AG04449 (cell line): ENCODE measurements at regions not wholly inside any gene's neighbourhood (a gene's known extent, or its start where the extent isn't known, plus 50 kb on each side); places are given as distances from the start of the nearest gene placed in this dataset.

ENCODE experiments used
- CTCF ChIA-PET: fragments of 350-600 bp; formaldehyde crosslinking; extraction: SDS; loops from one replicate; lab custom pipeline; 2021; ENCODE audit warnings: antibody characterized with exemption; lab: Yijun Ruan, JAX
- POLR2A ChIA-PET: fragments of 400-600, 350-600 bp; formaldehyde crosslinking; extraction: SDS; loops from one replicate; lab custom pipeline; 2020; ENCODE audit warnings: antibody characterized with exemption, inconsistent platforms; lab: Yijun Ruan, JAX
- DNase-seq: peaks from one replicate; pipeline ENCODE4 v3.0.0-alpha.2; 2010; ENCODE audit warnings: low read depth, low spot score
- H3K4me3 ChIP-seq: 2 replicates; pipeline ENCODE4 v1.5.1; 2011; ENCODE audit warnings: low read depth, mild to moderate bottlenecking, control low read depth, low read length
- CTCF ChIP-seq: IDR thresholded peaks from one replicate; pipeline ENCODE4 v1.5.1; 2011; ENCODE audit warnings: mild to moderate bottlenecking, moderate library complexity, low read length, control low read depth, inconsistent platforms; ENCODE audit not compliant: insufficient read depth; ENCODE audit errors: missing control alignments

- CTCF ChIA-PET, result no interaction called here
- H3K4me3 ChIP-seq, result no peak overlapping the region
- POLR2A ChIA-PET, result no interaction called here
- no peak for DNase-seq
- TF ChIP-seq CTCF, result no peak
Measured at GRCh38 chr9:75607521-75607920, 283.0 kb upstream of the PCSK5 start.

GRCh38 chr9:75609401-75609800 is 281.1 kb upstream of the PCSK5 start:
- no peak for TF ChIP-seq CTCF
- no peak for DNase-seq
- ChIA-PET POLR2A (no interaction called here), CTCF (no interaction called here)
- H3K4me3 ChIP-seq, result no peak overlapping the region

GRCh38 chr9:75610246-75610645 is 280.2 kb upstream of the PCSK5 start:
- no peak for DNase-seq
- POLR2A ChIA-PET, result no interaction called here
- H3K4me3 ChIP-seq, result no peak overlapping the region
- CTCF ChIA-PET, result no interaction called here
- TF ChIP-seq CTCF, result no peak

GRCh38 chr9:75612205-75612604 is 278.3 kb upstream of the PCSK5 start:
- no peak for DNase-seq
- no peak for TF ChIP-seq CTCF
- ChIA-PET POLR2A (no interaction called here), CTCF (no interaction called here)
- no peak overlapping the region for H3K4me3 ChIP-seq

- POLR2A ChIA-PET, result no interaction called here
- DNase-seq, result no peak
- TF ChIP-seq CTCF, result no peak
- no peak overlapping the region for H3K4me3 ChIP-seq
- CTCF ChIA-PET, result no interaction called here
Measured at GRCh38 chr9:75612754-75613153, 277.7 kb upstream of the PCSK5 start.

- TF ChIP-seq CTCF, result no peak
- DNase-seq, result no peak
- POLR2A ChIA-PET, result no interaction called here
- H3K4me3 ChIP-seq, result no peak overlapping the region
- CTCF ChIA-PET, result no interaction called here
Measured at GRCh38 chr9:75615284-75615683, 275.2 kb upstream of the PCSK5 start.
